Esophagus (tissue), 2 donors: ENCODE measurements at regions not wholly inside any gene's neighbourhood (a gene's known extent, or its start where the extent isn't known, plus 50 kb on each side); places are given as distances from the start of the nearest gene placed in this dataset.
"Not testable (repeated sequence)": the region's sequence is repeated elsewhere in the genome, so short reads cannot be mapped to it uniquely, and the experiment has no call there.

Source experiments
- H3K27ac ChIP-seq, 2 donors: one replicate each; pipeline ENCODE4 v1.5.1; 2013; ENCODE audit warnings: low read depth in 2 of 2, mild to moderate bottlenecking in 2 of 2, inconsistent platforms in 1 of 2, low read length in 1 of 2, moderate library complexity in 1 of 2
- H3K27me3 ChIP-seq, 2 donors: one replicate each; pipeline ENCODE4 v1.6.1; 2013; ENCODE audit warnings: low read length in 2 of 2, control low read depth in 1 of 2, mild to moderate bottlenecking in 1 of 2; ENCODE audit not compliant: insufficient read depth in 2 of 2, control insufficient read depth in 1 of 2
- H3K36me3 ChIP-seq, 2 donors: one replicate each; pipeline ENCODE4 v1.6.1; 2013; ENCODE audit warnings: low read length in 1 of 2; ENCODE audit not compliant: control insufficient read depth in 2 of 2, insufficient read depth in 2 of 2
- H3K4me1 ChIP-seq, 2 donors: one replicate each; pipeline ENCODE4 v1.6.1; 2013; ENCODE audit warnings: low read length in 1 of 2; ENCODE audit not compliant: control insufficient read depth in 2 of 2, insufficient read depth in 2 of 2
- H3K4me3 ChIP-seq, 2 donors: one replicate each; pipeline ENCODE4 v1.5.1; 2013; ENCODE audit warnings: low read length in 2 of 2, mild to moderate bottlenecking in 2 of 2, low read depth in 1 of 2, moderate library complexity in 1 of 2
- H3K9me3 ChIP-seq, 2 donors: one replicate each; pipeline ENCODE4 v1.6.1; 2013; ENCODE audit warnings: mild to moderate bottlenecking in 2 of 2, low read depth in 1 of 2, low read length in 1 of 2, moderate library complexity in 1 of 2; ENCODE audit not compliant: control insufficient read depth in 2 of 2, insufficient read depth in 1 of 2
- WGBS, 2 donors: extraction: QIAGEN DNeasy Blood & Tissue Kit; methylation state at CpG; one replicate each; pipeline ENCODE4 v1.1.7; 2013; 5-methylcytosine and 5-hydroxymethylcytosine counted together
- donor health status: healthy with polysubstance abuse.
- donor health status: Bipolar disorder and iron deficiency.

- Histone ChIP-seq H3K9me3 (no peaks in the 10 kb centered on the region), H3K4me1 (no peaks in the 10 kb centered on the region), H3K36me3 (no peaks in the 10 kb centered on the region), H3K27me3 (no peaks in the 10 kb centered on the region), H3K27ac (peak overlapping the region in 1 of 2 donors; percentile 49), H3K4me3 (peak overlapping the region in 1 of 2 donors; percentile 65)
- 13 to 15% methylated on average over 13 of the region's 13 CpGs for WGBS, 2 donors
Observed at GRCh38 chr13:33676045-33676989, 141.6 kb upstream of the RFC3 start.

GRCh38 chr13:33677215-33677614 is 140.7 kb upstream of the RFC3 start:
- H3K36me3 ChIP-seq: no peaks in the 10 kb centered on the region
- H3K9me3 ChIP-seq: no peaks in the 10 kb centered on the region
- no peak overlapping the region for H3K4me3 ChIP-seq
- WGBS, 2 donors: 75 to 80% methylated on average over 1 of the region's 1 CpG
- H3K27me3 ChIP-seq: no peaks in the 10 kb centered on the region
- no peak overlapping the region for H3K27ac ChIP-seq
- no peaks in the 10 kb centered on the region for H3K4me1 ChIP-seq

GRCh38 chr13:33678084-33678483 is 139.9 kb upstream of the RFC3 start:
- Histone ChIP-seq H3K4me1 (no peaks in the 10 kb centered on the region), H3K27ac (no peak overlapping the region), H3K9me3 (no peaks in the 10 kb centered on the region), H3K4me3 (no peak overlapping the region), H3K36me3 (no peaks in the 10 kb centered on the region), H3K27me3 (no peaks in the 10 kb centered on the region)
- 87 to 89% methylated on average over 9 of the region's 9 CpGs for WGBS, 2 donors

GRCh38 chr13:33678906-33679657 is 138.9 kb upstream of the RFC3 start:
- Histone ChIP-seq H3K4me1 (no peaks in the 10 kb centered on the region), H3K27ac (no peak overlapping the region), H3K4me3 (no peak overlapping the region), H3K27me3 (no peaks in the 10 kb centered on the region), H3K9me3 (no peaks in the 10 kb centered on the region), H3K36me3 (no peaks in the 10 kb centered on the region)
- 29 to 45% methylated on average over 11 of the region's 11 CpGs for WGBS, 2 donors

GRCh38 chr13:33679658-33680012 is 138.3 kb upstream of the RFC3 start:
- Histone ChIP-seq H3K27me3 (no peaks in the 10 kb centered on the region), H3K27ac (no peak overlapping the region), H3K9me3 (no peaks in the 10 kb centered on the region), H3K4me3 (no peak overlapping the region), H3K4me1 (no peaks in the 10 kb centered on the region), H3K36me3 (no peaks in the 10 kb centered on the region)
- WGBS, 2 donors: 82 to 88% methylated on average over 1 of the region's 1 CpG

- H3K4me1 ChIP-seq: no peaks in the 10 kb centered on the region
- WGBS, 2 donors: 96% methylated on average over 35 of the region's 35 CpGs
- peaks cover 0 to 2% of the 10 kb centered on the region in 2 donors for H3K9me3 ChIP-seq
- no peaks in the 10 kb centered on the region for H3K27me3 ChIP-seq
- no peak overlapping the region for H3K27ac ChIP-seq
- no peaks in the 10 kb centered on the region for H3K36me3 ChIP-seq
- no peak overlapping the region for H3K4me3 ChIP-seq
Observed at GRCh38 chr13:33682020-33682564, 135.9 kb upstream of the RFC3 start.

GRCh38 chr13:33682646-33683045 is 135.3 kb upstream of the RFC3 start:
- not testable (repeated sequence) for H3K4me3 ChIP-seq, H3K27ac ChIP-seq, H3K27me3 ChIP-seq, H3K36me3 ChIP-seq, H3K9me3 ChIP-seq, H3K4me1 ChIP-seq
- WGBS, 2 donors: 83 to 86% methylated on average over 5 of the region's 5 CpGs

DNA sequence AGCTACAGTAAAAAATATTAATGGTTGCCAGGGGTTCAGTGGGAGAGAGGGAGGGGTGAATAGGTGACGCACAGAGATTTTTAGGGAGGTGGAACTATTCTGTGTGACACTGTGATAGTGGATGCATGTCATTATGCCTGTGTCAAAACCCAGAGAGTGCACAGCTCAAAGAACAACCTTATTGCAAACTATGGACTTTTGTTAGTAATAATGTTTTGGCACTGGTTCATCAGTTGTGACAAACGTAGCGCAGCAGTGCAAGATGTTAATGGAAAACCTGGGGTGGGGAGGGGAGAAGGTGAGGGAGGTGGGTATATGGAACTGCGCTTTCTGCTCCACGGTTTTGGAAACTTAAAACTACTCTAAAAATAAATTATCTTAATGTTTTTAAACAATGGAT is 134.6 kb upstream of the RFC3 start:
- peaks cover 0 to 2% of the 10 kb centered on the region in 2 donors for H3K9me3 ChIP-seq
- 76 to 85% methylated on average over 5 of the region's 5 CpGs for WGBS, 2 donors
- no peaks in the 10 kb centered on the region for H3K4me1 ChIP-seq
- H3K4me3 ChIP-seq: no peak overlapping the region
- no peak overlapping the region for H3K27ac ChIP-seq
- H3K27me3 ChIP-seq: no peaks in the 10 kb centered on the region
- H3K36me3 ChIP-seq: no peaks in the 10 kb centered on the region

GRCh38 chr13:33684874-33685273 is 133.1 kb upstream of the RFC3 start:
- H3K9me3 ChIP-seq: peaks cover 0 to 2% of the 10 kb centered on the region in 2 donors
- H3K4me3 ChIP-seq: no peak overlapping the region
- H3K27ac ChIP-seq: no peak overlapping the region
- no peaks in the 10 kb centered on the region for H3K4me1 ChIP-seq
- H3K27me3 ChIP-seq: no peaks in the 10 kb centered on the region
- WGBS, 2 donors: 80 to 81% methylated on average over 4 of the region's 4 CpGs
- H3K36me3 ChIP-seq: no peaks in the 10 kb centered on the region
